Activated T-cell treated with anti-CD3 and anti-CD28 coated beads, Interleukin-2, amount 50 U/mL, for 1 hour (primary cell): ENCODE measurements at regions not wholly inside any gene's neighbourhood (a gene's known extent, or its start where the extent isn't known, plus 50 kb on each side); places are given as distances from the start of the nearest gene placed in this dataset.

Source experiments
- DNase-seq: peaks from one replicate; pipeline ENCODE4 v3.0.0-alpha.2; 2020

GRCh38 chr4:14059006-14059405 lies 431.5 kb upstream of the BOD1L1 start:
- DNase-seq, result no peak

DNA sequence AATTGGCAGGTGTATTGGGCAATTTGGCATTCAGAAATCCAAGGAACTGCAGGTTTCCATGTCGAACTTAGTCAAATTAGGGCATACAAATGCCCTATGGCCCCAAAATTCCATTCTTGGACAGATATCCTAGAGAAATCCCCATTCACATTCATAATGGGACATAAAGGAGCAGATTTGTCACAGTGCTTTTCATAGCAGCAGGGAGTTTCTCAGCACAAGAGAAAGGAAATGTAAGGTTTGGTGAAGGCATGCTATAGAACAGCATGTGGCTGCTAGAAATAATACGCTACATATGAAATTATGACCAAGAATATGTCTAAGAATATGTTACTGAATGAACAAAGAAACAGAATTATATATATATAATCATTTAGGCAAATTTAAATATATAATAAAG lies 437.5 kb upstream of the BOD1L1 start:
- DNase-seq, result no peak

DNA sequence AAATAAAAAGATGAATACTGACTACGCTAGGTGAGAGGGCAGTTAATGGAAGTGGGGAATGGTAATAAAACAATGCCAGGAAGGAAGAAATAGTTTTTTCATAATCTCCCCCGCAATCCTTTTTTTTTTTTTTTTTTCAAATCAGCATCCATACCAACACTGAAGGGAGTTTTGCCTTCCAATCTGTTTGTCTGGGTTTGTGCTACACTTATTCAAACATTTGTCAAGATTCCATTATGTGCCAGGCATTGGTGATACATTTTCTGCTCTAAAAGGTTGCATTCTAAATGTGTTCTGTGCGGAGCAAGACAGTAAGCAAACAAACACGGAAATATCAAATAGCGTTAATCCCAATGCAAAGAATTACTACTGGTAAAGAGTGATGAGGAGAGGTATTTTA lies 437.9 kb upstream of the BOD1L1 start:
- no peak for DNase-seq

GRCh38 chr4:14066979-14067378 lies 439.5 kb upstream of the BOD1L1 start:
- no peak for DNase-seq

GRCh38 chr4:14069886-14070285 lies 442.4 kb upstream of the BOD1L1 start:
- DNase-seq, result no peak

DNA sequence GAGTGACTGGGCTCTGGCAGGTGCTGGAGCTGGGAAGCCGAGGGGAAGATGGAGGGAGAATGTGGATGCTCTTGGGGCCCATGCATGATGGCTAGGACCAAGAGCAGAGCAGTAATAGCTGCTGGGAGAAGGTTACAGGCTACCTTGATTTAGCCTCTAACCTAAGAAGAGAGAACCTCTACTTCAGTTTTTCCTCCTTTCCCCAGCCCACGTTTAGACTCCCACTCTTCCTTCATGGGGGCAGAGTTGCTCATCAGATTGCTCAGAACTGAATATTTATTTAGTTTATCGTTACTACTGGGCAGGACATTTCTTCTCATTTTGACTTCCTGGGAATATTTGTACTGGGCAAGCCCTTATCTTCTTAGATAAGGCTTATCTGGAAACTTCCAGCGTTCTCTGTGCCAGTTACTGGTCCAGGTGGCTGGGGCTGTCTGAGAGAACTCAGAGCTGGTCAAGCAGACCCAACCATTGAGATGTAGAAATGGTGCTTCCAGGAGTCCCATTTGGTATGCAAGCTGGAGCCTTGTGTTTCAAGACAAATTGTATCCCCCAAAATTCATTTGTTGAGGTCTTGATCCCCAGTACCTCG lies 442.9 kb upstream of the BOD1L1 start:
- DNase-seq, result no peak

DNA sequence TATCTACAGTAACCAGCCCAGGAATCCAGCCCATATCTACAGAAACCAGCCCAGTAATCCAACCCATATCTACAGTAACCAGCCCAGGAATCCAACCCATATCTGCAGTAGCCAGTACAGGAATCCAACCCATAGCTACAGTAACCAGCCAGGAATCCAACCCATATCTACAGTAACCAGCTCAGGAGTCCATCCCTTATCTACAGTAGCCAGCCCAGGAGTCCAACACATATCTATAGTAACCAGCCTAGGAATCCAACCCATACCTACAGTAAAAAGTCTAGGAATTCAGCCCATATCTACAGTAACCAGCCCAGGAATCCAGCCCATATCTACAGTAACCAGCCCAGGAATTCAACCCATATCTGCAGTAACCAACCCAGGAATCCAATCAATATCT lies 445.0 kb upstream of the BOD1L1 start:
- DNase-seq, result no peak

DNA sequence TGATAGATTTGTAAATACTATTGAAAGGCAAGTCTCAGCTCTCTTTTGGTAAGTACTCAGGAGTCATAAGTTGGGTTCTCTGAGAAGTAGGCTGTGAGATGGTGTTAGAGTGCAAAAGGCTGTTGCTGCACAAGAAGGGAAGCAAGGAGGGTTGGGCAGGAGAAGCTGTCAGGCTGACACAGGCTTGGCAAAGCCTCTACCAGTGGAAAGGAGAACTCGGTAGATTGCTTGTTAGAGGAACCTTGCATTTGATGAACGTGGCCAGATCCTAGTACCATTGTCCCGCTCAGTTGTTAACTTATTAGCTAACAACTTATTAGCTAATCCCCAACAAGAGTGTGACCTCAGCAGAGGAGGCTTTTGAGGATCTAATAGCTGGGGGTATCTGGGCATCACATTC lies 449.3 kb upstream of the BOD1L1 start:
- no peak for DNase-seq

DNA sequence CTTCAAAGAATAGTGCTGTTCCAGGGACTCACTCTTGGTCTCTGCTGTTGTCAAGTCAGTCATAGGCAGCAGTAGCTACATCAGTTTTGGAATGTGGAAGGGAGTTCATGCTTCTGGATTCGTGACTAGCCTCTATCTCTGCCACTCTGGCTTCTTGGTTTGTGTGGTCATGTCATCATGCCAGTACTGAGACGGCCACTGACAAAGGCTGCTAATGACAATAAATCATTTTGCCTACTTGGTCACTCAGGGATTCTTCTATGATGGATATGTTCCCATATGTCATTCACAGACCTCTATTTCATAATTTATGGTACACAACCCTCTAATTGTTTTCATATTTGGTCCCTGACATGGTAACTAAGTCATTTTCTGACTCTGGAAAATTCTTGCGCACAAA lies 450.8 kb upstream of the BOD1L1 start:
- no peak for DNase-seq

DNA sequence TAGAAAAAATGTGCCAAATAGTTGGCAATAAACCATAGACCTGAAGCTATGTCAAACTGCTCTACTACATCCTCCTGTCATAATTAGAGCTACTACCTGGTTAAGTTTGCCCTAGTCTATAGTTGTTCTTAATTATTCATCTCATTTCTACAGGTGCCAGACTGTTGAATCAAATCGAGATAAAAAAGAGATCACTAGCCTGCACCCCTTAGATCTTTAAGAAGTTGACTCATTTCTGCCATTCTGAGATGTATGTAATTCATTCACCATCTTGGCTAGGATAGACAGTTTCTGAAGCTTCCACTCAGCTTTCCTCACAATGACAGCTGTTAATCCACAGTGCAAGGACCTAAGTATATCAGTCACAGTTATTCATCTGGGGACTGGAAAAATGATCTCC lies 452.1 kb upstream of the BOD1L1 start:
- DNase-seq, result no peak

- DNase-seq, result no peak
Measured at GRCh38 chr4:14083150-14083549, 455.6 kb upstream of the BOD1L1 start.

DNA sequence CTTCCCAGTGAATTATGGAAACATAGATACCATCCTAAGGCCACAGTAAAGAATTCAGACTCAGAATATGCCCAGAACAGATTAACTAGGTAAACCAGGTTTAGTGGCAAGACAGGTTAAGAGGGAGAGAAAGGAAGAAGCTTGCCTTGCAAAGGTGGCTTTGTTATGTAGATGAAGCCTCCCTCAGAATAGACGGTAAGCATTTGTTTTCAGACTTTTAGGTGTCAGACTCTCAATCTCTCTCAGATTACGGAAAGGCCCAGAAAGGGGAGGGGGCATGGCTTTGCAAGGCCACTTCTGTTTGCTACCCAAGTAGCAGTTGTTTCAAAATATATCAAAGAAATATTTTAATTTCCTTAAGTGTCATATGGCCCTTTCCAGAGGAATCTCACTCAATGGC lies 457.1 kb upstream of the BOD1L1 start:
- DNase-seq, result no peak

DNA sequence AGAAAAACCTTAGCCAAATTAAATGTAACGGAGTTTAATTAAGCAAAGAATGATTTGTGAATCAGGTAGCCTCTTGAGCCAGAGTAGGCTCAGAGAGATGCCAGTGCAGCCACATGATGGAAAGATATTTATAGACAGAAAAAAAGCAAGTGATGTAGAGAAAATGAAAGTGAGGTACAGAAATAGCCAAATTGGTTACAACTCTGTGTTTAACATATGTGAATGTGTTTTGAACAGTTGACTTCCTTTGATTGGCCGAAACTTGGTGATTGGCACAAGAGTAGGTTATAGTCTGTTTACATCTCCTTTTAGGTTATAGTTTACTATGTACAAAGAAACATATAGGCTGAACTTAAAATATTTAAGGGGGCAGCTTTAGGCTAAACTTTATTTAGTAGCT lies 459.9 kb upstream of the BOD1L1 start:
- DNase-seq, result no peak

DNA sequence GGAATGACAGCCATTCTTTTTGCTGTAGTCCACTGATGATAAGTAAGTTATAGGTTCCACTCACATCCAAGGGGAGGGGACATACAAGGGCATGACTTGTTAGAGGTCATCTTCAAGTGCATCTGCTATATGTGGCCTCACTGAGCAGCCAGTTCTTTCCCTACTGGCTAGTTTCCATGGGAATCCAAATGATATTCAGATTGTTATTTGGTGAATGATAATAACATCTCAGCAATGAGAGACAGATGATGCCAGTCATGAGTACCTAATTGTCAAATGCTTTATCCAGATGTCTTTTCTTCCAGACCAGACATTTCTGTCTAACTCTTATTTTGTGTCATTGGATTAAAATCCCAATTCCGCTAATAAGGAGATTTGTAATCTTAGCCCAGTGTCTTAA lies 460.4 kb upstream of the BOD1L1 start:
- DNase-seq, result no peak

- DNase-seq, result no peak
Measured at GRCh38 chr4:14091531-14091930, 464.0 kb upstream of the BOD1L1 start.

DNA sequence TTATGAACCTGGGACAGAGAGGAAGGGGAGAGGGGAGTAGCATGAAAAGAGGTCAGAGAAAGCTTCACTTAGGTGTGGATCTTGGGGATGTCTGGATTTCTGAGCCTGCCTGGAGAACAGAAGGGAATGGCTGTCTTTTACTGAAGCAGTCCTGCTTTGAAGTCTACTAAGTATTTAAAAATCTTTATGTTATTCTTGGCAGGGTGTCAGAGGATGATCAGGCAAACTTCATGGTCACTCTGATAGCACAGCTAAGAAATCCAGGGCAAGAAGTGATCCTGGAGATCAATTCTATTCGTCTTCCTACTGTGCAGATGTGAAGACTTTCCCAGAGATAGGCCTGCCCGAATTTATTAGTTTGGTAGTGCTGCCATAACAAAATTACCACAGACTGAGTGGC lies 464.4 kb upstream of the BOD1L1 start:
- DNase-seq, result no peak

GRCh38 chr4:14092741-14093140 lies 465.2 kb upstream of the BOD1L1 start:
- DNase-seq, result no peak

- no peak for DNase-seq
Measured at GRCh38 chr4:14095831-14096230, 468.3 kb upstream of the BOD1L1 start.

DNA sequence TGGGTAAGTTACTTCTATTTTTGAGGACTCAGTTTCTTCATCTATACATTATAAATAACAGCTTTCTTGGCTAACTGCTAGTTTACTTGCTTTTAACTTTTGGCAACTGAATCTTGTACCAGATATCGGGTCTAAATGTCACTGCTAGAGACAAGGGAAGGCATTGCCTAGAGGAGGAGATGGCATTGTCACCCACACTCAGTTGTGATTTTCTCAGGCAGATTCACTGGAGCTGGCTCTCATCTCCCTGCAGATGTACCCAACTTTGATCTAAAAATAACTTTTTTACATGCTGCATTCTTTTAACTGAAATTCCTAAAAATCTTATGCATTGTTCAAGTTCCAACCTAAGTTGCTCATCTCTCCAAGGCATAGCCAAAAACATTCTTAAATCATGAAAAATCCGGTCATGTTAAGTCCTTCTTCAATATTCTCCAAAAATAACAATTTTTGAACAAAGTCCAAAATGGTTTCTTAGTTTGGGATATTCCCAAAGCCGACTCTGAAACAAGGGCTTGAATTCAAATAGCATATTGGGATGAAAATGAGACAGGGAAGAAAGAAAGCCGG lies 469.0 kb upstream of the BOD1L1 start:
- DNase-seq, result no peak

- DNase-seq, result no peak
Measured at GRCh38 chr4:14100349-14100748, 472.8 kb upstream of the BOD1L1 start.

DNA sequence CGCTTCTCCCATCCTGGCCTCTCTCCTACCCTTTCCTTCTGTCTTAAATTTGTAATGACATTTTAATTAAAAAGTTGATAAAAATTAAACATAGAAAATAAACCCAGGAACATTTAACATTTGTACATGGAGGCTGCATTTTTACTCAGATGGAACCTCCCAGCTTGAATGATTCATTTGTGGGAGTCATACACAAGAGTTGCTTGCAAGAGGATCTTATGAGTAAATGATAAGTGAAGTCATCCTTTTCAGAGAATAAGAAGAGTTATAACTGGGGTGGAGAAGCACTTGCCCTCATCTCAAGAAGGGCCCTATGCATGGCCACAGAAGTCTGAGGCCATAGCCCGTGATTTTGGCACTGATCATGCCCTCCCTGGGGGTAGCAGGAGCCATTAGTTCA lies 482.9 kb upstream of the BOD1L1 start:
- DNase-seq, result no peak

- no peak for DNase-seq
Measured at GRCh38 chr4:14111730-14112181, 484.2 kb upstream of the BOD1L1 start.

DNA sequence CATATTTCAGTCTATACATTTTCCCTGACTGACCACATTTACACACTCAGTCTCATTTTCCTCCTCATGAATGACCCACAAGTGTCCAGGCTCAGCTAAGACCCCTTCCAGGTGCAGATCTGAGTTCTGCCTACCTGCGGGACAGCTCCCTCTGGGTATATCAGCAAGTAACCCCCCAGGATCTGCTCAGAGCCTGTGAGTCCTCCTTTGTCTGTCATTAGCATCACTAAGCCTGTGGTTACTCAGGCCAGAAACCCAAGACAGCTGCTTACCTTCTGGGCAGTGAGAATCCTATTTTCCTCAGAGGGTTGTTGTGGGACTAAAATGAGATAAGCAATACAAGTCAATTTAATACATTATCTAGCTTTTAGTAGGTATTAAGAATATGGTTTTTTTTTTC lies 487.6 kb upstream of the BOD1L1 start:
- no peak for DNase-seq

DNA sequence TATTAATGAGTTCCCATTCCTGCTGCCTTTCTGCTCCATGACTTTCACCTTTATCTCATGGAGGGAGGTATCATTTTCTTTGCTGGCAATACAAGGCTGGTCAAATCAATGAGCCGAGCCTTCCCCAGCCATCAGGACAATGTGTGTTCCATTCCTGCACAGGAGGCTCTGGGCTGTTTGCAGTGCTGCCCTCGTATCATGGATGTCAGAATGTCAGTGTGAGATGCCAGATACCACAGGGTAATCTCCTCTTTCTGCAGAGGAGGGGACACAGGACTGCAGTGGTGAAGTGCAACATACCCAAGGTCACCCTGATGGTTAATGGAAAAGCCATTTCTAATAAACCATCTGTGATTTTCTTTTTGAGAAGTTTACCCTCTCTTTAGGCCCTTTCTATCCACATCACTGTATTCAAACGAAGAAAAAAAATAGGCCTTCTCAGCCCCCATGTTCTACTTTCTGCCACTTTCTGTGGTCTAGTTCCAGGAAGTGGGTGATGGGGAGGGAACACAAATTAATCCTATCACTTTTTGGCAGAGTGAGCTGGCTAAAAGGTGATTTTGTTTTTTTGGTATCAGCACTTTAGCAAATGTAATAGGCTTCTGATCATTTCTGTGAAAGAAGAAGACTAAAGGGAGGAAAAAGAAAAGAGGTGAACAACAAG lies 490.2 kb upstream of the BOD1L1 start:
- no peak for DNase-seq

DNA sequence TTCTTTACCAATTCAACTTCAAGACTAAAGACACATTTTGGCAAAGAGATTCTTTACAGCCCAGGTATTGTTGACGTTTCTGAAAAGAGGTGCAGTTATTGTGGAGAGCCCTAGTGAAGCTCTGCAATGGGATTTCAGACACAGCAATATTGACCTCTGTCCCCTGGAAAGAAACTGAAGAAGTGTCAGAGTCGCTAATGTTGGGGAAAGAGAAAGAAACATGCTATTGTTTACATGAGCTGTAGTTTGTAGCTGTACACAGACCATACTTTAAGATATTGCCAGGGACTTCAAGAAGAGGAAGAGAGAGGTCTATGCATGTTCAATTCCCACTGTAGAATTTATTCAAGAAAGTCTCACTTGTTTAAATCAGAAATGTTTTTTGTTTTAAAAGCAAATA lies 497.3 kb upstream of the BOD1L1 start:
- DNase-seq, result no peak
